HEK293 (cell line): ENCODE measurements at regions not wholly inside any gene's neighbourhood (a gene's known extent, or its start where the extent isn't known, plus 50 kb on each side); places are given as distances from the start of the nearest gene placed in this dataset.

Experiments
- SALL2 ChIP-seq: fragments of 450-650 bp; formaldehyde crosslinking; IDR thresholded peaks from 2 replicates; pipeline ENCODE4 v1.5.0; 2017; ENCODE audit warnings: missing biosample characterization, mild to moderate bottlenecking, missing genetic modification characterization, borderline replicate concordance
- SP3 ChIP-seq: fragments of 450-650 bp; formaldehyde crosslinking; IDR thresholded peaks from 2 replicates; pipeline ENCODE4 v1.5.1; 2016; ENCODE audit warnings: missing biosample characterization, missing genetic modification characterization
- ZNF10 ChIP-seq: fragments of 450-650 bp; formaldehyde crosslinking; IDR thresholded peaks from 2 replicates; pipeline ENCODE4 v1.5.1; 2017; ENCODE audit warnings: missing biosample characterization, missing genetic modification characterization
- ZNF423 ChIP-seq: fragments of 450-650 bp; formaldehyde crosslinking; IDR thresholded peaks from 2 replicates; pipeline ENCODE4 v1.5.1; 2016; ENCODE audit warnings: missing biosample characterization, missing genetic modification characterization
- TF ChIP-seq, protein P1 (sequence below): fragments of 450-650 bp; formaldehyde crosslinking; IDR thresholded peaks from 2 replicates; pipeline ENCODE4 v1.5.1; 2016; ENCODE audit warnings: missing biosample characterization, missing genetic modification characterization
- TF ChIP-seq, protein P2 (sequence below): fragments of 450-650 bp; formaldehyde crosslinking; IDR thresholded peaks from 2 replicates; pipeline ENCODE4 v1.5.1; 2016; ENCODE audit warnings: missing biosample characterization, missing genetic modification characterization
- TF ChIP-seq, protein P3 (sequence below): fragments of 450-650 bp; formaldehyde crosslinking; IDR thresholded peaks from 2 replicates; pipeline ENCODE4 v1.5.1; 2016; ENCODE audit warnings: missing biosample characterization, missing genetic modification characterization
- TF ChIP-seq, protein P4 (sequence below): fragments of 450-650 bp; formaldehyde crosslinking; IDR thresholded peaks from 2 replicates; pipeline ENCODE4 v1.5.1; 2017; ENCODE audit warnings: missing biosample characterization, mild to moderate bottlenecking, missing genetic modification characterization, moderate library complexity

DNA sequence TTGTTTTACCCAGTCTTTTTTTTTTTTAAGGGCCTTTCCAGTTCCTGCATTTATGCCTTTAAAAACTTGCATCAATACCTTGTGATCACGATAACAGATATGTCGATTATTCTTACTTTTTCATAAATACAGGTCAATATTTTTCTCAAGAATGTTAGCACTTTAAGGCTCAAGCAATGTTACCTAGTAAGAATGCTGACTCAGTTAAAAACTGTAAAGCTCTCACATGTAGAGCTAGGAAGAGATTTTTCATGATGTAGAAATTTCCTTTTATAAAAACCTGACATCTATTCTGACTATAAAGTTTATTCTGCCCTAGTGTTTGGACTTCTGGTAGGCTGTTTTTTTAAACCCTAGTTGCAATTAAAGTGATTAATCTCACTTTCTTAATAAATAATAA, 684.0 kb downstream of the ZBBX start:
- no peak for TF ChIP-seq SALL2
- no peak for TF ChIP-seq ZNF423 (tag by site-specific recombination)
- TF ChIP-seq SP3 (tag by site-specific recombination) = no peak
- TF ChIP-seq, protein P1, sequence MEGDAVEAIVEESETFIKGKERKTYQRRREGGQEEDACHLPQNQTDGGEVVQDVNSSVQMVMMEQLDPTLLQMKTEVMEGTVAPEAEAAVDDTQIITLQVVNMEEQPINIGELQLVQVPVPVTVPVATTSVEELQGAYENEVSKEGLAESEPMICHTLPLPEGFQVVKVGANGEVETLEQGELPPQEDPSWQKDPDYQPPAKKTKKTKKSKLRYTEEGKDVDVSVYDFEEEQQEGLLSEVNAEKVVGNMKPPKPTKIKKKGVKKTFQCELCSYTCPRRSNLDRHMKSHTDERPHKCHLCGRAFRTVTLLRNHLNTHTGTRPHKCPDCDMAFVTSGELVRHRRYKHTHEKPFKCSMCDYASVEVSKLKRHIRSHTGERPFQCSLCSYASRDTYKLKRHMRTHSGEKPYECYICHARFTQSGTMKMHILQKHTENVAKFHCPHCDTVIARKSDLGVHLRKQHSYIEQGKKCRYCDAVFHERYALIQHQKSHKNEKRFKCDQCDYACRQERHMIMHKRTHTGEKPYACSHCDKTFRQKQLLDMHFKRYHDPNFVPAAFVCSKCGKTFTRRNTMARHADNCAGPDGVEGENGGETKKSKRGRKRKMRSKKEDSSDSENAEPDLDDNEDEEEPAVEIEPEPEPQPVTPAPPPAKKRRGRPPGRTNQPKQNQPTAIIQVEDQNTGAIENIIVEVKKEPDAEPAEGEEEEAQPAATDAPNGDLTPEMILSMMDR = no peak
- TF ChIP-seq, protein P2, sequence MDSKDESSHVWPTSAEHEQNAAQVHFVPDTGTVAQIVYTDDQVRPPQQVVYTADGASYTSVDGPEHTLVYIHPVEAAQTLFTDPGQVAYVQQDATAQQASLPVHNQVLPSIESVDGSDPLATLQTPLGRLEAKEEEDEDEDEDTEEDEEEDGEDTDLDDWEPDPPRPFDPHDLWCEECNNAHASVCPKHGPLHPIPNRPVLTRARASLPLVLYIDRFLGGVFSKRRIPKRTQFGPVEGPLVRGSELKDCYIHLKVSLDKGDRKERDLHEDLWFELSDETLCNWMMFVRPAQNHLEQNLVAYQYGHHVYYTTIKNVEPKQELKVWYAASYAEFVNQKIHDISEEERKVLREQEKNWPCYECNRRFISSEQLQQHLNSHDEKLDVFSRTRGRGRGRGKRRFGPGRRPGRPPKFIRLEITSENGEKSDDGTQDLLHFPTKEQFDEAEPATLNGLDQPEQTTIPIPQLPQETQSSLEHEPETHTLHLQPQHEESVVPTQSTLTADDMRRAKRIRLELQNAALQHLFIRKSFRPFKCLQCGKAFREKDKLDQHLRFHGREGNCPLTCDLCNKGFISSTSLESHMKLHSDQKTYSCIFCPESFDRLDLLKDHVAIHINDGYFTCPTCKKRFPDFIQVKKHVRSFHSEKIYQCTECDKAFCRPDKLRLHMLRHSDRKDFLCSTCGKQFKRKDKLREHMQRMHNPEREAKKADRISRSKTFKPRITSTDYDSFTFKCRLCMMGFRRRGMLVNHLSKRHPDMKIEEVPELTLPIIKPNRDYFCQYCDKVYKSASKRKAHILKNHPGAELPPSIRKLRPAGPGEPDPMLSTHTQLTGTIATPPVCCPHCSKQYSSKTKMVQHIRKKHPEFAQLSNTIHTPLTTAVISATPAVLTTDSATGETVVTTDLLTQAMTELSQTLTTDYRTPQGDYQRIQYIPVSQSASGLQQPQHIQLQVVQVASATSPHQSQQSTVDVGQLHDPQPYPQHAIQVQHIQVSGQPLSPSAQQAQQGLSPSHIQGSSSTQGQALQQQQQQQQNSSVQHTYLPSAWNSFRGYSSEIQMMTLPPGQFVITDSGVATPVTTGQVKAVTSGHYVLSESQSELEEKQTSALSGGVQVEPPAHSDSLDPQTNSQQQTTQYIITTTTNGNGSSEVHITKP = no peak
- TF ChIP-seq, protein P3, sequence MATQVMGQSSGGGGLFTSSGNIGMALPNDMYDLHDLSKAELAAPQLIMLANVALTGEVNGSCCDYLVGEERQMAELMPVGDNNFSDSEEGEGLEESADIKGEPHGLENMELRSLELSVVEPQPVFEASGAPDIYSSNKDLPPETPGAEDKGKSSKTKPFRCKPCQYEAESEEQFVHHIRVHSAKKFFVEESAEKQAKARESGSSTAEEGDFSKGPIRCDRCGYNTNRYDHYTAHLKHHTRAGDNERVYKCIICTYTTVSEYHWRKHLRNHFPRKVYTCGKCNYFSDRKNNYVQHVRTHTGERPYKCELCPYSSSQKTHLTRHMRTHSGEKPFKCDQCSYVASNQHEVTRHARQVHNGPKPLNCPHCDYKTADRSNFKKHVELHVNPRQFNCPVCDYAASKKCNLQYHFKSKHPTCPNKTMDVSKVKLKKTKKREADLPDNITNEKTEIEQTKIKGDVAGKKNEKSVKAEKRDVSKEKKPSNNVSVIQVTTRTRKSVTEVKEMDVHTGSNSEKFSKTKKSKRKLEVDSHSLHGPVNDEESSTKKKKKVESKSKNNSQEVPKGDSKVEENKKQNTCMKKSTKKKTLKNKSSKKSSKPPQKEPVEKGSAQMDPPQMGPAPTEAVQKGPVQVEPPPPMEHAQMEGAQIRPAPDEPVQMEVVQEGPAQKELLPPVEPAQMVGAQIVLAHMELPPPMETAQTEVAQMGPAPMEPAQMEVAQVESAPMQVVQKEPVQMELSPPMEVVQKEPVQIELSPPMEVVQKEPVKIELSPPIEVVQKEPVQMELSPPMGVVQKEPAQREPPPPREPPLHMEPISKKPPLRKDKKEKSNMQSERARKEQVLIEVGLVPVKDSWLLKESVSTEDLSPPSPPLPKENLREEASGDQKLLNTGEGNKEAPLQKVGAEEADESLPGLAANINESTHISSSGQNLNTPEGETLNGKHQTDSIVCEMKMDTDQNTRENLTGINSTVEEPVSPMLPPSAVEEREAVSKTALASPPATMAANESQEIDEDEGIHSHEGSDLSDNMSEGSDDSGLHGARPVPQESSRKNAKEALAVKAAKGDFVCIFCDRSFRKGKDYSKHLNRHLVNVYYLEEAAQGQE (tag by site-specific recombination) = no peak
- TF ChIP-seq, protein P4, sequence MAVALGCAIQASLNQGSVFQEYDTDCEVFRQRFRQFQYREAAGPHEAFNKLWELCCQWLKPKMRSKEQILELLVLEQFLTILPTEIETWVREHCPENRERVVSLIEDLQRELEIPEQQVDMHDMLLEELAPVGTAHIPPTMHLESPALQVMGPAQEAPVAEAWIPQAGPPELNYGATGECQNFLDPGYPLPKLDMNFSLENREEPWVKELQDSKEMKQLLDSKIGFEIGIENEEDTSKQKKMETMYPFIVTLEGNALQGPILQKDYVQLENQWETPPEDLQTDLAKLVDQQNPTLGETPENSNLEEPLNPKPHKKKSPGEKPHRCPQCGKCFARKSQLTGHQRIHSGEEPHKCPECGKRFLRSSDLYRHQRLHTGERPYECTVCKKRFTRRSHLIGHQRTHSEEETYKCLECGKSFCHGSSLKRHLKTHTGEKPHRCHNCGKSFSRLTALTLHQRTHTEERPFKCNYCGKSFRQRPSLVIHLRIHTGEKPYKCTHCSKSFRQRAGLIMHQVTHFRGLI = no peak
- TF ChIP-seq ZNF10 (tag by site-specific recombination) = no peak
